Hematopoietic multipotent progenitor cell treated with erythropoietin and hydrocortisone succinate and interleukin-3 and kit ligand, for 8 days (in vitro differentiated cells): ENCODE measurements at regions not wholly inside any gene's neighbourhood (a gene's known extent, or its start where the extent isn't known, plus 50 kb on each side); places are given as distances from the start of the nearest gene placed in this dataset.

Experiments used
- DNase-seq: peaks from one replicate; pipeline ENCODE4 v3.0.0-alpha.2; 2015

GRCh38 chr6:126152372-126152745, 166.0 kb downstream of the TRMT11 start:
- no peak for DNase-seq

- DNase-seq = no peak
These were observed 167.3 kb downstream of the TRMT11 start for GRCh38 chr6:126153661-126154060.

GRCh38 chr6:126156973-126157372, 170.6 kb downstream of the TRMT11 start:
- no peak for DNase-seq

GRCh38 chr6:126167726-126168125, 172.2 kb upstream of the CENPW start:
- DNase-seq = no peak

- no peak for DNase-seq
These were observed 169.5 kb upstream of the CENPW start for GRCh38 chr6:126170433-126170832.

DNA sequence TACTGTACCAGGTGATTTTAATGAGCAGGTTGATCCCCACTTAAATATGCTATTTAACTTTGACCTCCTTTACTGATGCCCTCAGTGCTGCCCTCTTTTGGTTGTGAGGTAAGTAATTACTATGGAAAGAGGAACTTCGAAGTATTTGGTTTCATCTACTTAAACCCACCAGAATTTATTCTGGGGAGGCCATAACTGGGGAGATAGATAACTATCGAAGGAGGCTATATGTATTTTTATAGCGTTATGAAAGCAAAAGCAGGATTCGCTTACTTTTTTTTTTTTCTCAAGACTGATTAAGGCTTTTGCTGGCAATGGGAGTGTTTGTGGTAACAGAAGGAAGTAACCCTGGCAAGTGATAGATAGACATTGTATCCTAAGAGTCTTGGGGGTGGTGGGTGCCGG, 168.9 kb upstream of the CENPW start:
- peak; percentile 83 for DNase-seq

DNA sequence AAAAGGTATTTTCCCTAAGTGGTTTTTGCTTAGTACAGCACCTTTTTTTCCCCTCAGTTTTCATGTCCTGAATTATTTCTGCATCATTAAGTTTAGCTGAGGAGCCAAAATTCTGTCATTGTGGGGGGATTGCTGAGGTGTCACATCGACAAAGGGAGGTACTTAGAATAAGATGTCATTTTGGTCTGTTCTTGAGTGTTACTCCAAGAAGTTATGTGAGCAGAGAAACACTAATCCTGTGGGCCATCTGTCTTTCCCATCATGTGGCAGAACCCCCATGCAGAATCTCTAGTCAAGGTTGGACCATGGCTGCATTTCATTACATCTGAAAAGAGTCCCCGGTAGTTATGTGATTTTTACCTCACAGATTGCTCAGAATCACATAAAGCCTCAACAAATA, 167.8 kb upstream of the CENPW start:
- DNase-seq = no peak

- DNase-seq = no peak
These were observed 166.7 kb upstream of the CENPW start for GRCh38 chr6:126173265-126173664.

- no peak for DNase-seq
These were observed 165.2 kb upstream of the CENPW start for GRCh38 chr6:126174697-126175096.

DNA sequence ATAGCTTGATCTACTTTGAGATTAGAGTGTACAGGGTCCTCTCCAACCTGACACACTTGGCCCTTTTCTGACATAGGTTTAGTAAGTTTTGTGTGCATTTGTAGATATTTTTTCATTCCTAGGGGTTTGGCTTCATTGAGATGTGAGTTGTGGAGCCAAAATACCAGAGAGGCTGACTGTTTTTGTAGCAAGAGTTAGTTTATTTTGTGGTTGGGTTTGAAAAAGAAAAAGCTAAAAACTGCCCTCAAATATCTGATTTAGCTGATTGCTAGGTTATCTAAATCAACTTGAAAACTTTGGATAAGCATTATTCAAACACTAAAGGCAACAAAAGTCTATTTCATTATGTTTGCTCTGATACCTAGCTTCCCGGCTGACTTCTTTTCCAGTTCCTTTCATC, 164.7 kb upstream of the CENPW start:
- no peak for DNase-seq

GRCh38 chr6:126176282-126176681, 163.6 kb upstream of the CENPW start:
- peak; percentile 34 for DNase-seq

- DNase-seq = peak; percentile 40
These were observed 159.3 kb upstream of the CENPW start for GRCh38 chr6:126180585-126180984.

DNA sequence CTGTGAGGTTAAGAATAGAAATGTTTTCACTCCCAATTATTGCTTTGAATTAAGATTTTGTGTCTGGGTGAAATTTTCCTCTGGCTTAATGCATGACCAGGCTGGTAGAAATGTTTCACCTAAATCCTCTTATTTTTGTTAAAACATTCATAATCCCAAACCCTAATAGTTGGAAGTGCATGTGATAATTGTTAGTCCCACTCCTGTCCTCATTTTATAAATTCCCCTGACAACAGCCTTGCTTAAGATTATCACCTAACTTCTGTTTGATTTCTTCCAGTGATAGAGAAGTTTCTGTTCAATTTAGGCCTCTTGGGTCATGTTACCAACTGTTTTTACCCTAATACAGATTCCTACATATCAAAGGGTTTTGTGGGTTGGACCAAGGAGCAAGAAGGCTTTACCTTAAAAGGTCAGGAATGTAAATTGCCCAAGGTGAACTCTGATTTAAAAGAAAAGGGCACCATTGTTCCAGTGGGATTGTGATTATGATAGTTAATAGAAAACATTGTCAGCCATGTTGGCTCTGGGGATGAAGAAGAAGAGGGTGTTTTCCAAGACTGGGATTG, 158.7 kb upstream of the CENPW start:
- no peak for DNase-seq

GRCh38 chr6:126181890-126182289, 158.0 kb upstream of the CENPW start:
- DNase-seq = no peak

DNA sequence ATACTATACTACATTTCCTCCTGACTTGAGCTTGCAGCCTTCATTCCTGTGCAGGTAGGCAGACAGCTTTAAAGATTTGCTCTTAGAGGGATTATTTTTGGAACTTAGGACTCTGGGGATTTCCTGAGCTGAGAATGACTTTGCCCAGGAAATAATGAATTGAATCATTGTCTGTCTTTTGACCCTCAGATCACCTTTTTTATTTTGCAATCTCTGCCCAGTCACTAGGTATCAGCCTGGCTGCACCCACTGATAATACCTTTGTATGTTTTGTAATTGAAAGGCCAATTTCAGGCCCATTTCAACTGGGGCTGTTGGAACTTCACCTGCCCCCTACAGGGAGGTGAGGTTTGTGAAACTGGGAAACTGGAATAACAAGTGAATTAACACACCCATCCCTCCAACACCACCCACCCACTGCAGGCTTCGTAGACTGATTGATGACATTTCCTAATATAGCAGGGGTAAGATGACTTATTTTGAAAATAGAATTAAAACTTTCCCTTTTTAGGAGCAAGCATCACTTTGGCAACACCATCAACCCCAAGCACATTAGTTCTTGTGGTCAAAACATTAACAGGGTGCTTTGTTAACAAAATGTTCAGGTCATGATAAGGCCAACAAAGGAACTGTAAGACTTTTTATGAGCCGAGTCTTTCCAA, 157.1 kb upstream of the CENPW start:
- DNase-seq = no peak

- DNase-seq = no peak
These were observed 154.1 kb upstream of the CENPW start for GRCh38 chr6:126185774-126186173.

DNA sequence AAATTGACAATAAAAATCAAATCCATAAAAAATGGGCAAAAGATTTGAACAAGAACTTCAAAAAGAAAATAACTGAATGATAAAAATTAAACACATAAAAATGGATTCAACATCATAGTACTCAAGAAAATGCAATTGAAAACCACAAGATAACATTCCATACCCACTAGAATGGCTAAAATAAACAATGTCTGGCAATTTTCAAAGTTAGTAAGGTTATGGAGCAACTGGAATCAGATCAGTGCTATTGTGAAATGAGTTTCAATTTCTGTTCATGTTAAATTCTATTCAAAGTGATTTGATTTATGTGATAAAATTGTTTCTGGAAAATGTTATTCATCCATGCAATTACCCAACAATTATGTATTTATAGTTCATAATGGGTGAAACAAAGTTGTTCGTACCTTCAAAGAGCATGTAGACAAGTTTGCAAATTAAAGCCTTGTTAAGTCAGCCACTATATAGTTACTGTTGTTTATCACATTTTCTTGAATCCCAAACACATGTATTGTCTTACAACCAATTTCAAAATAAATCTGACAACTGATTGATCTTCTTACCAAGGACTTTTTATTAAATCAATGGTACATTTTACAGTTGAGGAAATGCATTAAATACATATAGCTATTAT, 151.5 kb upstream of the CENPW start:
- DNase-seq = no peak

DNA sequence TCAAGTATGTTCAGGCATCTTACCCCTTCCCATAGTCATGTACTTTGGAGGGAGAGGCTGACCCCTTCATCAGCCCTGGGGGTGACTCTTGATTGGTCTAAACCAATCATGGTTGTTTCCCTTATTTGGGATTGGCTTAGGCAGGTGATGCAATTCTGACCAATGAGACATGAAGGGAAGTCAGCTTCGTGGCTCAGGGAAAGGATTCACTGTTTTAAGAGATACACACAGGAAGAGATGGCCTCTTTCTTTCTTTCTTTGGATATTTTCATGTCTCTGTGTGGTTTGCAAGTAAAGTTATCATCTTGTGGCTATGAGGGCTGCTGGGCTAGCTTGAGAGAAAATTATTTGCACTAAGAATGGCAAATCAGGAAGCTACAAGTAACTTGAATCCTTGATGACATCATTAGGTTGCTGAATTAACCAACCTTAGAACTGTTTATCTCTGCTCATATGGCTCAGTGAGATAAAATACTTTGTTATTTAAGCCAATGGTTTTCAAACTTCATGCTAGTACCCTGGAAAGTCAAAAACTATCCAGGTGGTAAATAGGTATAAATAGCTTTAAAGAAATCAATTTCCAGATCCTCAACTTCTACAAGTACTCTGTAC, 144.2 kb upstream of the CENPW start:
- peak; percentile 7 for DNase-seq

- no peak for DNase-seq
These were observed 141.3 kb upstream of the CENPW start for GRCh38 chr6:126198631-126199030.

DNA sequence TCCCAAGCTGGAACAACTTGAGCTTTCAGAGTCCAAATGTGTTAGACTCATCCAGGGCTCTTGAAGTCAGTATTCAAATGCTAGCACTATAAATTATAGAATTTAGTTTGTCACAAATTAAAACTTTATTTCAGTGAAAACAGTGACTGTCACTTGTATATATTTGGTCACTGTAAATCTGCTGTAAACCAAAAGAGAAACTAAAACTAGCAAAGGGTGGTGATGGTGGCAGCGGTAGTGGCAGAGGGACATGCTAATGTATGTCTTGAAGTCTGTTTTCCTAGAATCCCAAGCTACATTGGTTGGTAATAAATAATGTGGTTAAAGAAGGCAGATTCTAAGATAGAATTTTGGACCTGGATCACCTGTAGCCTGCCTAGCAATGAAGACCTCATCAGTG, 140.4 kb upstream of the CENPW start:
- no peak for DNase-seq

- DNase-seq = no peak
These were observed 137.2 kb upstream of the CENPW start for GRCh38 chr6:126202707-126203106.

GRCh38 chr6:126204126-126204525, 135.8 kb upstream of the CENPW start:
- DNase-seq = no peak

GRCh38 chr6:126204598-126204997, 135.3 kb upstream of the CENPW start:
- no peak for DNase-seq
